ENCODE measurements at regions not wholly inside any gene's neighbourhood (a gene's known extent, or its start where the extent isn't known, plus 50 kb on each side); places are given as distances from the start of the nearest gene placed in this dataset.
"Not testable (repeated sequence)": the region's sequence is repeated elsewhere in the genome, so short reads cannot be mapped to it uniquely, and the experiment has no call there.

DNA sequence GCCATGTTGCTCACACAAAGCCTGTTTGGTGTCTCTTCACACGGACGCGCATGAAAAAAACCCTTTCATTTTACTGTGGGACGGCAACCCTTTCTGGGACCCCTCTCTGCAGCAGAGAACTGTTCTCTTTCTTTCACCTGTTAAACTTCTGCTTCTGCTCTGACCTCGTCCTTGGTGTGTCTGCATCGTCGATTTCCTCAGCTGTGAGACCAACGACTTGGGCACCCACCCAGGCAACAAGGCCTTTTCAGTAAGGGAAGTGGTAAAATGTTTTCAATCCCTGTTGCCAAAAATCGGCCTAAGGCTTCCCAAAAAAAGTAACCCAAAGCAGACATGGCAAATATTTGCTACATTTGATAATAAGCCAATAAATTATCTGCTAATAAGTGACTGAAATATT lies 515.3 kb downstream of the IRS2 start:
- H3K4me3 ChIP-seq (replicated peaks in 1 of 3): no peak overlapping the region
- WGBS, 2 donors: 73 to 75% methylated on average over 9 of the region's 9 CpGs
- DNase-seq: no peak
- intact Hi-C loops (cut with DNase I): no loop called here
- no peak overlapping the region for H3K27ac ChIP-seq
- H3K27me3 ChIP-seq: no peaks in the 10 kb centered on the region
- peaks cover 0 to 6% of the 10 kb centered on the region in 2 donors for H3K4me1 ChIP-seq
- H3K9me3 ChIP-seq: no peaks in the 10 kb centered on the region
- TF ChIP-seq, protein P1, sequence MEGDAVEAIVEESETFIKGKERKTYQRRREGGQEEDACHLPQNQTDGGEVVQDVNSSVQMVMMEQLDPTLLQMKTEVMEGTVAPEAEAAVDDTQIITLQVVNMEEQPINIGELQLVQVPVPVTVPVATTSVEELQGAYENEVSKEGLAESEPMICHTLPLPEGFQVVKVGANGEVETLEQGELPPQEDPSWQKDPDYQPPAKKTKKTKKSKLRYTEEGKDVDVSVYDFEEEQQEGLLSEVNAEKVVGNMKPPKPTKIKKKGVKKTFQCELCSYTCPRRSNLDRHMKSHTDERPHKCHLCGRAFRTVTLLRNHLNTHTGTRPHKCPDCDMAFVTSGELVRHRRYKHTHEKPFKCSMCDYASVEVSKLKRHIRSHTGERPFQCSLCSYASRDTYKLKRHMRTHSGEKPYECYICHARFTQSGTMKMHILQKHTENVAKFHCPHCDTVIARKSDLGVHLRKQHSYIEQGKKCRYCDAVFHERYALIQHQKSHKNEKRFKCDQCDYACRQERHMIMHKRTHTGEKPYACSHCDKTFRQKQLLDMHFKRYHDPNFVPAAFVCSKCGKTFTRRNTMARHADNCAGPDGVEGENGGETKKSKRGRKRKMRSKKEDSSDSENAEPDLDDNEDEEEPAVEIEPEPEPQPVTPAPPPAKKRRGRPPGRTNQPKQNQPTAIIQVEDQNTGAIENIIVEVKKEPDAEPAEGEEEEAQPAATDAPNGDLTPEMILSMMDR (IDR thresholded peaks at IDR 0.05): no peak
- TF ChIP-seq POLR2A (IDR thresholded peaks at IDR 0.05): no peak
- H3K36me3 ChIP-seq: no peaks in the 10 kb centered on the region

- H3K27ac ChIP-seq; H3K36me3 ChIP-seq; H3K4me3 ChIP-seq (replicated peaks in 1 of 3); H3K4me1 ChIP-seq; DNase-seq; H3K27me3 ChIP-seq; H3K9me3 ChIP-seq; intact Hi-C loops (cut with DNase I): not testable (repeated sequence)
- WGBS, 2 donors: 86 to 92% methylated on average over 4 of the region's 4 CpGs
Observed at GRCh38 chr13:109269381-109269780, 517.0 kb downstream of the IRS2 start.

GRCh38 chr13:109268492-109268891 lies 517.9 kb downstream of the IRS2 start:
- H3K9me3 ChIP-seq; H3K4me1 ChIP-seq; H3K36me3 ChIP-seq; intact Hi-C loops (cut with DNase I); H3K27ac ChIP-seq; DNase-seq; H3K27me3 ChIP-seq; H3K4me3 ChIP-seq (replicated peaks in 1 of 3): not testable (repeated sequence)
- WGBS, 2 donors: 93 to 97% methylated on average over 3 of the region's 3 CpGs

- H3K27ac ChIP-seq; H3K4me1 ChIP-seq; H3K36me3 ChIP-seq; DNase-seq; intact Hi-C loops (cut with DNase I); H3K9me3 ChIP-seq; H3K27me3 ChIP-seq; H3K4me3 ChIP-seq (replicated peaks in 1 of 3): not testable (repeated sequence)
- WGBS, 2 donors: 85 to 88% methylated on average over 4 of the region's 4 CpGs
Observed at GRCh38 chr13:109267400-109267799, 519.0 kb downstream of the IRS2 start.

DNA sequence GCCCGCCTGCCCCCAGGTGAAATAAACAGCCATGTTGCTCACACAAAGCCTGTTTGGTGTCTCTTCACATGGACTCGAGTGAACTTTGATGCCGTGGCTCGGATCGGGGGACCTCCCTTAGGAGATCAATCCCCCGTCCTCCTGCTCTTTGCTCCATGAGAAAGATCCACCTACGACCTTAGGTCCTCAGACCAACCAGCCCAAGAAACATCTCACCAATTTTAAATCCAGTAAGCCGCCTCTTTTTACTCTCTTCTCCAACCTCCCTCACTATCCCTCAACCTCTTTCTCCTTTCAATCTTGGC lies 521.0 kb downstream of the IRS2 start:
- DNase-seq; H3K9me3 ChIP-seq; H3K27me3 ChIP-seq; H3K4me1 ChIP-seq; intact Hi-C loops (cut with DNase I); H3K4me3 ChIP-seq (replicated peaks in 1 of 3); H3K36me3 ChIP-seq; H3K27ac ChIP-seq: not testable (repeated sequence)
- WGBS, 2 donors: 84 to 85% methylated on average over 8 of the region's 8 CpGs

- H3K9me3 ChIP-seq; H3K4me3 ChIP-seq (replicated peaks in 1 of 3); H3K27me3 ChIP-seq; intact Hi-C loops (cut with DNase I); H3K36me3 ChIP-seq; H3K4me1 ChIP-seq; DNase-seq; H3K27ac ChIP-seq: not testable (repeated sequence)
- WGBS, 2 donors: 82 to 85% methylated on average over 10 to 14 of the region's 14 CpGs
Observed at GRCh38 chr13:109264603-109265437, 521.6 kb downstream of the IRS2 start.

GRCh38 chr13:109257761-109258157 lies 528.6 kb downstream of the IRS2 start:
- WGBS, 2 donors: 93% methylated on average over 6 of the region's 6 CpGs
- DNase-seq; H3K27me3 ChIP-seq; H3K4me3 ChIP-seq (replicated peaks in 1 of 3); H3K4me1 ChIP-seq; H3K9me3 ChIP-seq; intact Hi-C loops (cut with DNase I); H3K36me3 ChIP-seq: not testable (repeated sequence)
- H3K27ac ChIP-seq: peak overlapping the region; percentile 63 to 91 (median 71)
